Suppressor macrophage treated with lipopolysaccharide for 4 hours (primary cell): ENCODE measurements at regions not wholly inside any gene's neighbourhood (a gene's known extent, or its start where the extent isn't known, plus 50 kb on each side); places are given as distances from the start of the nearest gene placed in this dataset.
"Not testable (repeated sequence)": the region's sequence is repeated elsewhere in the genome, so short reads cannot be mapped to it uniquely, and the experiment has no call there.

ENCODE experiments used
- DNase-seq: peaks from one replicate; pipeline ENCODE4 v3.0.0-alpha.2; 2020

GRCh38 chr6:74256781-74257180 is 560.8 kb downstream of the CD109 start:
- no peak for DNase-seq

- DNase-seq: no peak
Measured at GRCh38 chr6:74256381-74256780, 560.4 kb downstream of the CD109 start.

GRCh38 chr6:74255007-74255406 is 559.0 kb downstream of the CD109 start:
- not testable (repeated sequence) for DNase-seq

GRCh38 chr6:74254147-74254546 is 558.1 kb downstream of the CD109 start:
- DNase-seq: not testable (repeated sequence)

- no peak for DNase-seq
Measured at GRCh38 chr6:74253261-74253660, 557.3 kb downstream of the CD109 start.

GRCh38 chr6:74250161-74250818 is 554.3 kb downstream of the CD109 start:
- no peak for DNase-seq

GRCh38 chr6:74249658-74250057 is 553.7 kb downstream of the CD109 start:
- no peak for DNase-seq

GRCh38 chr6:74248966-74249365 is 553.0 kb downstream of the CD109 start:
- DNase-seq: no peak

GRCh38 chr6:74222768-74223333 is 526.8 kb downstream of the CD109 start:
- DNase-seq: no peak

- DNase-seq: no peak
Measured at GRCh38 chr6:74213995-74214394, 518.0 kb downstream of the CD109 start.

- no peak for DNase-seq
Measured at GRCh38 chr6:74208239-74208638, 512.2 kb downstream of the CD109 start.

- DNase-seq: no peak
Measured at GRCh38 chr6:74199215-74199915, 503.4 kb downstream of the CD109 start.

GRCh38 chr6:74197310-74197709 is 501.3 kb downstream of the CD109 start:
- DNase-seq: no peak

- DNase-seq: no peak
Measured at GRCh38 chr6:74187811-74188210, 491.8 kb downstream of the CD109 start.

GRCh38 chr6:74182992-74183391 is 487.0 kb downstream of the CD109 start:
- no peak for DNase-seq

GRCh38 chr6:74181471-74181870 is 485.5 kb downstream of the CD109 start:
- DNase-seq: no peak

- no peak for DNase-seq
Measured at GRCh38 chr6:74177506-74177905, 481.5 kb downstream of the CD109 start.

- DNase-seq: not testable (repeated sequence)
Measured at GRCh38 chr6:74170550-74170949, 474.5 kb downstream of the CD109 start.

- DNase-seq: no peak
Measured at GRCh38 chr6:74170118-74170517, 474.1 kb downstream of the CD109 start.

GRCh38 chr6:74167976-74168375 is 472.0 kb downstream of the CD109 start:
- no peak for DNase-seq

GRCh38 chr6:74167511-74167910 is 471.5 kb downstream of the CD109 start:
- DNase-seq: no peak

- DNase-seq: no peak
Measured at GRCh38 chr6:74166849-74167248, 470.8 kb downstream of the CD109 start.

- DNase-seq: no peak
Measured at GRCh38 chr6:74161380-74161779, 465.4 kb downstream of the CD109 start.

- DNase-seq: no peak
Measured at GRCh38 chr6:74152096-74152675, 456.2 kb downstream of the CD109 start.
